IMR-90 (cell line): ENCODE measurements at regions not wholly inside any gene's neighbourhood (a gene's known extent, or its start where the extent isn't known, plus 50 kb on each side); places are given as distances from the start of the nearest gene placed in this dataset.

Experiments used
- ATAC-seq: fragments of 200-7000 bp; cut with Tn5 transposase; 2 replicates; pipeline ENCODE4 v1.9.1; 2020; ENCODE audit warnings: low read depth, mild to moderate bottlenecking, moderate library complexity
- BruUV-seq: library from RNA; stranded (reverse); fragments of 400-500 nt; replicated peaks from 2 replicates; lab custom pipeline; 2021; lab: Mats Ljungman, UMichigan
- CTCF ChIA-PET: fragments of 300-600 bp; formaldehyde crosslinking; extraction: SDS; loops from one replicate; lab custom pipeline; 2021; ENCODE audit warnings: antibody characterized with exemption; lab: Yijun Ruan, JAX
- POLR2A ChIA-PET: fragments of 300-600 bp; sonication (Branson Sonifier 250); formaldehyde crosslinking; loops from one replicate; lab custom pipeline; 2022; ENCODE audit warnings: antibody characterized with exemption; ENCODE audit not compliant: unreplicated experiment; lab: Charles Lee
- DNase-seq: peaks from one replicate; pipeline ENCODE4 v3.0.0; 2013
- H2AFZ ChIP-seq: replicated peaks from 2 replicates; pipeline ENCODE3; 2013; ENCODE audit warnings: low read length, mild to moderate bottlenecking; ENCODE audit not compliant: poor library complexity
- H2AK5ac ChIP-seq: 2 replicates; pipeline ENCODE4 v1.6.1; 2013; ENCODE audit warnings: low read depth, low read length, inconsistent platforms
- H2AK9ac ChIP-seq: replicated peaks from 2 replicates; pipeline ENCODE3; 2013; ENCODE audit warnings: mild to moderate bottlenecking, low read depth, low read length, moderate library complexity; ENCODE audit not compliant: poor library complexity
- H2BK120ac ChIP-seq: 2 replicates; pipeline ENCODE4 v1.6.1; 2013; ENCODE audit warnings: low read depth, low read length, inconsistent platforms
- H2BK15ac ChIP-seq: 3 replicates; pipeline ENCODE4 v1.6.1; 2013; ENCODE audit warnings: low read depth, low read length, inconsistent platforms
- H2BK20ac ChIP-seq: 2 replicates; pipeline ENCODE4 v1.6.1; 2013; ENCODE audit warnings: low read depth, mild to moderate bottlenecking, inconsistent platforms, low read length, moderate library complexity
- H2BK5ac ChIP-seq: 2 replicates; pipeline ENCODE4 v1.6.1; 2013; ENCODE audit warnings: mild to moderate bottlenecking, low read depth, low read length, inconsistent platforms; ENCODE audit not compliant: poor library complexity, severe bottlenecking
- H3K14ac ChIP-seq: replicated peaks from 2 replicates; pipeline ENCODE4 v1.6.1; 2013; ENCODE audit warnings: low read depth, low read length, inconsistent platforms
- H3K18ac ChIP-seq: 2 replicates; pipeline ENCODE4 v1.6.1; 2013; ENCODE audit warnings: low read depth, low read length, control low read depth
- H3K23ac ChIP-seq: 2 replicates; pipeline ENCODE4 v1.6.1; 2013; ENCODE audit warnings: low read depth, low read length, inconsistent platforms
- H3K27ac ChIP-seq: 2 replicates; pipeline ENCODE4 v1.5.1; 2013; ENCODE audit warnings: mild to moderate bottlenecking, control low read depth, low read length; ENCODE audit not compliant: insufficient read depth
- H3K27me3 ChIP-seq: 2 replicates; pipeline ENCODE4 v1.6.1; 2013; ENCODE audit warnings: low read length; ENCODE audit not compliant: control insufficient read depth, insufficient read depth
- H3K36me3 ChIP-seq: 2 replicates; pipeline ENCODE4 v1.6.1; 2013; ENCODE audit warnings: low read length, mixed read lengths; ENCODE audit not compliant: control insufficient read depth, insufficient read depth
- H3K4ac ChIP-seq: 2 replicates; pipeline ENCODE4 v1.6.1; 2013; ENCODE audit warnings: low read depth, low read length, inconsistent platforms
- H3K4me1 ChIP-seq: 2 replicates; pipeline ENCODE4 v1.6.1; 2013; ENCODE audit warnings: low read length, mixed read lengths; ENCODE audit not compliant: control insufficient read depth, insufficient read depth
- H3K4me2 ChIP-seq: 2 replicates; pipeline ENCODE4 v1.6.1; 2013; ENCODE audit warnings: low read depth, mild to moderate bottlenecking, control low read depth, low read length, moderate library complexity
- H3K4me3 ChIP-seq: 2 replicates; pipeline ENCODE4 v1.5.1; 2013; ENCODE audit warnings: low read depth, mild to moderate bottlenecking, control low read depth, low read length, moderate library complexity; ENCODE audit not compliant: insufficient read depth
- H3K56ac ChIP-seq: 2 replicates; pipeline ENCODE4 v1.6.1; 2013; ENCODE audit warnings: low read length, inconsistent platforms; ENCODE audit not compliant: insufficient read depth; ENCODE audit errors: extremely low read depth
- H3K79me1 ChIP-seq, 2 experiments: 2 replicates each; pipeline ENCODE4 v1.6.1; 2013; ENCODE audit warnings: low read length in 2 of 2, inconsistent platforms in 1 of 2, low read depth in 1 of 2
- H3K9ac ChIP-seq: 2 replicates; pipeline ENCODE4 v1.6.1; 2013; ENCODE audit warnings: low read depth, low read length, control low read depth
- H3K9me1 ChIP-seq: 2 replicates; pipeline ENCODE4 v1.6.1; 2013; ENCODE audit warnings: low read length, inconsistent platforms; ENCODE audit not compliant: insufficient read depth
- H3K9me3 ChIP-seq: 2 replicates; pipeline ENCODE4 v1.6.1; 2013; ENCODE audit warnings: low read length; ENCODE audit not compliant: control insufficient read depth, insufficient read depth
- H4K20me1 ChIP-seq: 2 replicates; pipeline ENCODE4 v1.6.1; 2013; ENCODE audit warnings: low read length, inconsistent platforms; ENCODE audit not compliant: insufficient read depth
- H4K5ac ChIP-seq: 2 replicates; pipeline ENCODE4 v1.6.1; 2013; ENCODE audit warnings: mild to moderate bottlenecking, low read depth, low read length, control low read depth
- H4K8ac ChIP-seq, 2 experiments: 2 replicates each; pipeline ENCODE4 v1.6.1; 2013; ENCODE audit warnings: low read depth in 2 of 2, low read length in 2 of 2, control low read depth in 1 of 2, inconsistent platforms in 1 of 2
- H4K91ac ChIP-seq: 2 replicates; pipeline ENCODE4 v1.6.1; 2013; ENCODE audit warnings: low read depth, low read length, inconsistent platforms; ENCODE audit not compliant: insufficient read depth
- CHD1 ChIP-seq: IDR thresholded peaks from 2 replicates; pipeline ENCODE4 v1.6.1; 2012; ENCODE audit warnings: low read depth, low read length, improper control_type of control experiment
- FOS ChIP-seq: fragments of 150-350 bp; IDR thresholded peaks from 2 replicates; pipeline ENCODE4 v1.6.1; 2016; ENCODE audit warnings: low read depth, low read length
- MAFK ChIP-seq: IDR thresholded peaks from 2 replicates; pipeline ENCODE4 v1.6.1; 2012; ENCODE audit warnings: low read depth, low read length, improper control_type of control experiment
- MAZ ChIP-seq: IDR thresholded peaks from 2 replicates; pipeline ENCODE4 v1.6.1; 2012; ENCODE audit warnings: low read depth, mild to moderate bottlenecking, low read length, improper control_type of control experiment, moderate library complexity, borderline replicate concordance
- POLR2A ChIP-seq: IDR thresholded peaks from 2 replicates; pipeline ENCODE4 v1.6.1; 2012; ENCODE audit warnings: mild to moderate bottlenecking, low read depth, low read length
- SMC3 ChIP-seq: fragments of 150-350 bp; IDR thresholded peaks from 2 replicates; pipeline ENCODE4 v1.6.1; 2016; ENCODE audit warnings: low read depth, mild to moderate bottlenecking, antibody characterized with exemption, low read length, moderate library complexity
- WGBS, 2 experiments: methylation state at CpG; one replicate each; pipeline versions ENCODE4 v1.1.5 to v1.1.7; 2013; ENCODE audit warnings: missing lambda C conversion rate in 2 of 2; ENCODE audit not compliant: insufficient read length in 1 of 2; ENCODE audit errors: extremely low coverage in 2 of 2; 5-methylcytosine and 5-hydroxymethylcytosine counted together
- dilution Hi-C: fragments of 300-500 bp; cut with HindIII; formaldehyde crosslinking; loops from one replicate; pipeline ENCODE4 v1.14.3; 2018; ENCODE audit warnings: low sequenced_read_pairs; ENCODE audit not compliant: unreplicated experiment
- in situ Hi-C: fragments of 300-500 bp; cut with MboI; formaldehyde crosslinking; loops from 3 replicates; pipeline ENCODE4 v1.14.3; 2019; ENCODE audit warnings: low sequenced_read_pairs, inconsistent platforms, mixed read lengths
- intact Hi-C: fragments of 100-400 bp; cut with micrococcal nuclease; formaldehyde crosslinking; loops from 2 replicates; pipeline ENCODE4 v1.10.0; 2022

DNA sequence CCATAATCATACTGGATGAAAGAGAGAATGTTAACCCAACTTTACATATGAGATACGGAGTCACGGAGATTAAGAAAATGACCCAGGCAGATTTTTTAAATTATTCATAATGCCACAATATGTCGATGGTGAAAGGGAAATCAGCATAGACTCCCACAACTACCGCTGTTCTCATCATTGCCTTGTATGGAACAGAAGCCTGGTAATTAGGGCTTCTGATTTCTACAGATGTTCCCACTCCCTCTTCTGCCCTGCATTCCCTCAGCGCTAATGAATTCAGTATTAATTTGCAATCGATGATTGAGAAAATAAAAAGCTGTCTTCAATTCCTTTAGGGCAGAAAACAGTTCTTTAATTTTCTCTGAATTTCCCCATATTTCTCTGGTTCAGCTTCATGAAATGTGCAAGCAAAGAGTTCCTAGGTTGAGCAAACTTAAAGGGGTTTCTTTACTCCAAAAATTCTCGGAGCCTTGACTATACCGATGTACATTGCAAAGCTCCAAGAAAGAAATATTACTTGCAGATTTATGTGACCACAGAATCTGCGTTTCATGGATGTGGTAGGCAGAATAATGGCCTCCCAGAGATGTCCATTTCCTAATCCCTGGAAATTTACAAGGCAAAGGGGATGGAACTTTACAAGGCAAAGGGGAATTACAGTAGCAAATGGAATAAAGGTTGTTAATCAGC, 134.9 kb upstream of the ZC3H12C start:
- dilution Hi-C loops: no loop called here
- Histone ChIP-seq H2BK120ac (no peak overlapping the region), H3K23ac (no peak overlapping the region), H3K9ac (no peak overlapping the region), H2AFZ (no peak overlapping the region), H3K14ac (no peak overlapping the region), H3K4me1 (no peaks in the 10 kb centered on the region), H3K4ac (no peak overlapping the region), H3K36me3 (no peaks in the 10 kb centered on the region), H3K27ac (no peak overlapping the region), H3K9me1 (no peaks in the 10 kb centered on the region), H4K8ac (no peak overlapping the region), H3K18ac (no peak overlapping the region), H4K91ac (no peak overlapping the region), H2AK5ac (no peak overlapping the region), H2BK5ac (no peak overlapping the region), H3K4me2 (no peak overlapping the region), H3K79me1 (no peaks in the 10 kb centered on the region), H2BK15ac (no peak overlapping the region), H3K56ac (no peak overlapping the region), H4K5ac (no peak overlapping the region), H4K20me1 (no peaks in the 10 kb centered on the region), H3K27me3 (no peaks in the 10 kb centered on the region), H3K4me3 (no peak overlapping the region), H2AK9ac (no peak overlapping the region), H2BK20ac (no peak overlapping the region), H3K9me3 (no peaks in the 10 kb centered on the region)
- TF ChIP-seq MAFK (no peak), POLR2A (no peak), SMC3 (no peak), FOS (no peak), CHD1 (no peak), MAZ (no peak)
- WGBS, 2 experiments: no CpG with 5 or more reads among the region's 9 CpGs
- BruUV-seq: no TSS peak
- intact Hi-C loops: no loop called here
- in situ Hi-C loops: loop anchor here (10.0 to 25.0 kb wide), 2 partner anchors 229 to 417 kb away; no protein-coding TSS in a partner anchor
- POLR2A ChIA-PET: no interaction called here
- ATAC-seq (no peak), DNase-seq (no peak)
- CTCF ChIA-PET: no interaction called here
